22Rv1 (cell line): ENCODE measurements at regions not wholly inside any gene's neighbourhood (a gene's known extent, or its start where the extent isn't known, plus 50 kb on each side); places are given as distances from the start of the nearest gene placed in this dataset.

Experiments used
- H3K27ac ChIP-seq: fragments of 450-650 bp; 2 replicates; pipeline ENCODE4 v1.5.1; 2017
- CTCF ChIP-seq: fragments of 450-650 bp; IDR thresholded peaks from 2 replicates; pipeline ENCODE4 v1.5.1; 2017; ENCODE audit warnings: mild to moderate bottlenecking
- ZFX ChIP-seq: fragments of 450-650 bp; IDR thresholded peaks from 2 replicates; pipeline ENCODE4 v1.6.1; 2017; ENCODE audit warnings: antibody characterized with exemption, borderline replicate concordance

- H3K27ac ChIP-seq = no peak overlapping the region
- TF ChIP-seq CTCF = no peak
These were observed 298.1 kb upstream of the FOXG1 start for GRCh38 chr14:28468191-28469151.

GRCh38 chr14:28482251-28483040, 284.1 kb upstream of the FOXG1 start:
- no peak overlapping the region for H3K27ac ChIP-seq
- TF ChIP-seq CTCF (no peak), ZFX (no peak)

GRCh38 chr14:28483506-28483905, 283.1 kb upstream of the FOXG1 start:
- TF ChIP-seq ZFX (no peak), CTCF (no peak)
- no peak overlapping the region for H3K27ac ChIP-seq

GRCh38 chr14:28488684-28489083, 277.9 kb upstream of the FOXG1 start:
- no peak overlapping the region for H3K27ac ChIP-seq
- TF ChIP-seq ZFX (no peak), CTCF (no peak)

- H3K27ac ChIP-seq = no peak overlapping the region
- TF ChIP-seq ZFX (no peak), CTCF (no peak)
These were observed 273.1 kb upstream of the FOXG1 start for GRCh38 chr14:28493516-28493915.

GRCh38 chr14:28494196-28494595, 272.4 kb upstream of the FOXG1 start:
- H3K27ac ChIP-seq = no peak overlapping the region
- no peak for TF ChIP-seq ZFX
- no peak for TF ChIP-seq CTCF

- TF ChIP-seq ZFX (no peak), CTCF (no peak)
These were observed 270.2 kb upstream of the FOXG1 start for GRCh38 chr14:28496364-28496763.

More at GRCh38 chr14:28496364-28496763, 270.2 kb upstream of the FOXG1 start:
- no peak overlapping the region for H3K27ac ChIP-seq
